Testis (tissue), 2 donors: ENCODE measurements at regions not wholly inside any gene's neighbourhood (a gene's known extent, or its start where the extent isn't known, plus 50 kb on each side); places are given as distances from the start of the nearest gene placed in this dataset.

Experiments used
- POLR2A ChIP-seq: fragments of 450-650 bp; IDR thresholded peaks from one replicate; pipeline ENCODE4 v1.6.1; 2017; ENCODE audit warnings: antibody characterized with exemption, mild to moderate bottlenecking, moderate library complexity
- TF ChIP-seq, protein P1 (sequence below), 3 experiments: fragments of 450-650 bp in 2 of 3; fragments of 200-600 bp in 1 of 3; sonication (generic) in 1 of 3; IDR thresholded peaks; one replicate each; pipeline ENCODE4 v1.5.1; 2016 to 2019; ENCODE audit warnings: antibody characterized with exemption in 3 of 3, mild to moderate bottlenecking in 2 of 3, moderate library complexity in 1 of 3

DNA sequence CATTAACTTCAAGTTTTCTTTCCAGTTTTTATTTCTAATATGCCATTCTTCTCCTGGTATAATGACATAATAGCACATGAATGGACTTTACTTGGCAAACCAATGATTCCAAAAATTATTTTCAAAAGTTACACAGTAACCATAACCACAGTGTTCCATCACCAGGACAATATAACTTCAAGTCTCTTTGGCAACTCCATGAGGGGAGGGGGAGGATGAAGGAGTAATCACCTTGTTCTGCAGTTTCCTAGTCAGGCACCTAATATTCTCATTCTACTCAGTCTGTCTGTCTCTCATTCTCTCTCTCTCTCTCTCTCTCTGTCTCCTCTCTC lies 66.6 kb downstream of the BTG1 start:
- TF ChIP-seq, protein P1, sequence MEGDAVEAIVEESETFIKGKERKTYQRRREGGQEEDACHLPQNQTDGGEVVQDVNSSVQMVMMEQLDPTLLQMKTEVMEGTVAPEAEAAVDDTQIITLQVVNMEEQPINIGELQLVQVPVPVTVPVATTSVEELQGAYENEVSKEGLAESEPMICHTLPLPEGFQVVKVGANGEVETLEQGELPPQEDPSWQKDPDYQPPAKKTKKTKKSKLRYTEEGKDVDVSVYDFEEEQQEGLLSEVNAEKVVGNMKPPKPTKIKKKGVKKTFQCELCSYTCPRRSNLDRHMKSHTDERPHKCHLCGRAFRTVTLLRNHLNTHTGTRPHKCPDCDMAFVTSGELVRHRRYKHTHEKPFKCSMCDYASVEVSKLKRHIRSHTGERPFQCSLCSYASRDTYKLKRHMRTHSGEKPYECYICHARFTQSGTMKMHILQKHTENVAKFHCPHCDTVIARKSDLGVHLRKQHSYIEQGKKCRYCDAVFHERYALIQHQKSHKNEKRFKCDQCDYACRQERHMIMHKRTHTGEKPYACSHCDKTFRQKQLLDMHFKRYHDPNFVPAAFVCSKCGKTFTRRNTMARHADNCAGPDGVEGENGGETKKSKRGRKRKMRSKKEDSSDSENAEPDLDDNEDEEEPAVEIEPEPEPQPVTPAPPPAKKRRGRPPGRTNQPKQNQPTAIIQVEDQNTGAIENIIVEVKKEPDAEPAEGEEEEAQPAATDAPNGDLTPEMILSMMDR (IDR thresholded peaks at IDR 0.05), result no peak
- no peak for TF ChIP-seq POLR2A
